H1 (cell line): ENCODE measurements at regions not wholly inside any gene's neighbourhood (a gene's known extent, or its start where the extent isn't known, plus 50 kb on each side); places are given as distances from the start of the nearest gene placed in this dataset.

Source experiments
- CREB1 ChIP-seq: IDR thresholded peaks from 2 replicates; pipeline ENCODE4 v1.6.1; 2012; ENCODE audit warnings: inconsistent platforms
- CTCF ChIP-seq, 3 experiments: IDR thresholded peaks; 1 replicate in 2 of 3; 2 replicates in 1 of 3; pipeline versions ENCODE4 v1.5.1 to v1.6.1; 2011; ENCODE audit warnings: low read length in 3 of 3, mild to moderate bottlenecking in 3 of 3, inconsistent platforms in 2 of 3, low read depth in 1 of 3, moderate library complexity in 1 of 3; ENCODE audit not compliant: insufficient read depth in 1 of 3; ENCODE audit errors: control extremely low read depth in 1 of 3
- GABPA ChIP-seq: IDR thresholded peaks from 2 replicates; pipeline ENCODE4 v1.6.1; 2011; ENCODE audit warnings: mild to moderate bottlenecking, low read length, moderate library complexity, borderline replicate concordance; ENCODE audit not compliant: insufficient read depth
- KDM5A ChIP-seq: fragments of 200-600 bp; IDR thresholded peaks from 2 replicates; pipeline ENCODE4 v1.7.1; 2012; ENCODE audit warnings: mild to moderate bottlenecking, low read length, inconsistent platforms, mixed read lengths
- SRF ChIP-seq: IDR thresholded peaks from 2 replicates; pipeline ENCODE4 v1.6.1; 2011; ENCODE audit warnings: mild to moderate bottlenecking, low read depth, low read length, moderate library complexity

GRCh38 chr7:41882256-41882655 is 179.4 kb upstream of the INHBA start (continued):
- TF ChIP-seq CREB1 (no peak), GABPA (no peak), CTCF (IDR thresholded peaks at IDR 0.05; ENCODE audit: control extremely low read depth in 1 of 3, insufficient read depth in 1 of 3, low read depth in 1 of 3, low read length in 3 of 3) (no peak), KDM5A (no peak), SRF (no peak)
